SK-N-SH (cell line): ENCODE measurements at regions not wholly inside any gene's neighbourhood (a gene's known extent, or its start where the extent isn't known, plus 50 kb on each side); places are given as distances from the start of the nearest gene placed in this dataset.
A peak's percentile ranks its signal among the peaks of the same experiment; 100 is the strongest.
"Not testable (repeated sequence)": the region's sequence is repeated elsewhere in the genome, so short reads cannot be mapped to it uniquely, and the experiment has no call there.

Experiments
- CTCF ChIA-PET: fragments of 300-600, 350-600 bp; formaldehyde crosslinking; extraction: SDS; loops from one replicate; lab custom pipeline; 2021; lab: Yijun Ruan, JAX
- POLR2A ChIA-PET: fragments of 350-600 bp; sonication (Branson Sonifier 250); formaldehyde crosslinking; extraction: SDS; loops from one replicate; lab custom pipeline; 2020; ENCODE audit warnings: antibody characterized with exemption, inconsistent platforms; lab: Yijun Ruan, JAX
- DNase-seq: peaks from one replicate; pipeline ENCODE4 v3.0.0; 2012
- H2AFZ ChIP-seq: fragments of 200-600 bp; sonication (generic); 2 replicates; pipeline ENCODE4 v1.8.1; 2016; ENCODE audit warnings: antibody characterized with exemption, mild to moderate bottlenecking, low read depth
- H3F3A ChIP-seq: fragments of 200-600 bp; sonication (generic); replicated peaks from 2 replicates; pipeline ENCODE3; 2016; ENCODE audit warnings: antibody characterized with exemption, mild to moderate bottlenecking; ENCODE audit not compliant: insufficient read depth
- H3K27ac ChIP-seq, 2 experiments: fragments of 200-500 bp in 1 of 2; fragments of 200-600 bp in 1 of 2; sonication (Bioruptor generic) in 1 of 2; sonication (generic), shearing (Covaris generic) in 1 of 2; 2 replicates each; pipeline versions ENCODE4 v1.5.1 to v1.6.1; 2014 to 2016; ENCODE audit warnings: low read depth in 2 of 2, inconsistent platforms in 1 of 2, low read length in 1 of 2, mild to moderate bottlenecking in 1 of 2, mixed read lengths in 1 of 2
- H3K27me3 ChIP-seq: fragments of 200-600 bp; sonication (generic), shearing (Covaris generic); 2 replicates; pipeline ENCODE4 v1.6.1; 2016; ENCODE audit warnings: mixed run types; ENCODE audit not compliant: insufficient read depth
- H3K36me3 ChIP-seq, 2 experiments: fragments of 200-500 bp in 1 of 2; fragments of 200-600 bp in 1 of 2; sonication (Bioruptor generic) in 1 of 2; sonication (generic) in 1 of 2; replicated peaks in 1 of 2; 2 replicates each; pipeline versions ENCODE3 to v1.5.1; 2014 to 2016; ENCODE audit warnings: low read length in 1 of 2, mild to moderate bottlenecking in 1 of 2; ENCODE audit not compliant: insufficient read depth in 2 of 2, control insufficient read depth in 1 of 2
- H3K4me1 ChIP-seq, 2 experiments: fragments of 200-500 bp in 1 of 2; fragments of 200-600 bp in 1 of 2; sonication (Bioruptor generic) in 1 of 2; sonication (generic), shearing (Covaris generic) in 1 of 2; 2 replicates each; pipeline versions ENCODE4 v1.5.1 to v1.6.1; 2014 to 2016; ENCODE audit warnings: low read depth in 1 of 2, low read length in 1 of 2, mixed run types in 1 of 2; ENCODE audit not compliant: insufficient read depth in 2 of 2, control insufficient read depth in 1 of 2
- H3K4me2 ChIP-seq: fragments of 200-600 bp; sonication (generic), shearing (Covaris generic); 2 replicates; pipeline ENCODE4 v1.6.1; 2017; ENCODE audit warnings: mixed run types
- H3K4me3 ChIP-seq, 2 experiments: fragments of 200-500 bp in 1 of 2; fragments of 200-600 bp in 1 of 2; sonication (Bioruptor generic) in 1 of 2; sonication (generic), shearing (Covaris generic) in 1 of 2; 2 replicates each; pipeline versions ENCODE4 v1.5.1 to v1.8.1; 2014 to 2016; ENCODE audit warnings: low read depth in 2 of 2, inconsistent platforms in 1 of 2, low read length in 1 of 2, mild to moderate bottlenecking in 1 of 2, mixed read lengths in 1 of 2, moderate library complexity in 1 of 2
- H3K79me2 ChIP-seq: fragments of 200-600 bp; sonication (generic); 2 replicates; pipeline ENCODE4 v1.8.1; 2017; ENCODE audit warnings: mild to moderate bottlenecking; ENCODE audit not compliant: insufficient read depth
- H3K9ac ChIP-seq: fragments of 200-600 bp; sonication (generic); 2 replicates; pipeline ENCODE4 v1.6.1; 2017; ENCODE audit warnings: mixed run types
- H3K9me2 ChIP-seq: fragments of 200-600 bp; sonication (generic); 2 replicates; pipeline ENCODE4 v1.6.1; 2017; ENCODE audit warnings: mixed run types
- H3K9me3 ChIP-seq: fragments of 200-600 bp; sonication (generic); 2 replicates; pipeline ENCODE4 v1.6.1; 2017; ENCODE audit warnings: mixed run types, mild to moderate bottlenecking, moderate library complexity
- H4K20me1 ChIP-seq: fragments of 200-600 bp; sonication (generic); 2 replicates; pipeline ENCODE4 v1.6.1; 2017; ENCODE audit warnings: mild to moderate bottlenecking, mixed run types; ENCODE audit not compliant: insufficient read depth
- EZH2phosphoT487 ChIP-seq: fragments of 200-600 bp; sonication (generic); IDR thresholded peaks from 2 replicates; pipeline ENCODE4 v1.6.1; 2017; ENCODE audit warnings: low read depth, mixed run types, mild to moderate bottlenecking, antibody characterized with exemption, moderate library complexity, borderline replicate concordance
- GABPA ChIP-seq: IDR thresholded peaks from 2 replicates; pipeline ENCODE4 v1.4.0; 2012; ENCODE audit warnings: low read depth, mild to moderate bottlenecking
- NFIC ChIP-seq: IDR thresholded peaks from 2 replicates; pipeline ENCODE4 v1.4.0; 2012; ENCODE audit warnings: borderline replicate concordance
- RCOR1 ChIP-seq: fragments of 150-350 bp; IDR thresholded peaks from 2 replicates; pipeline ENCODE4 v1.6.1; 2017; ENCODE audit warnings: antibody characterized with exemption, low read length
- SIN3A ChIP-seq: IDR thresholded peaks from 2 replicates; pipeline ENCODE4 v1.6.1; 2012; ENCODE audit warnings: low read depth, mild to moderate bottlenecking, low read length, moderate library complexity, borderline replicate concordance
- whole genome bisulfite sequencing: methylation state at CpG from one replicate; pipeline ENCODE4 v1.1.6; 2017; ENCODE audit warnings: low lambda C conversion rate; 5-methylcytosine and 5-hydroxymethylcytosine counted together
- TF ChIP-seq, protein P1 (sequence below): IDR thresholded peaks from 2 replicates; pipeline ENCODE4 v1.4.0; 2012; ENCODE audit warnings: low read depth, borderline replicate concordance

DNA sequence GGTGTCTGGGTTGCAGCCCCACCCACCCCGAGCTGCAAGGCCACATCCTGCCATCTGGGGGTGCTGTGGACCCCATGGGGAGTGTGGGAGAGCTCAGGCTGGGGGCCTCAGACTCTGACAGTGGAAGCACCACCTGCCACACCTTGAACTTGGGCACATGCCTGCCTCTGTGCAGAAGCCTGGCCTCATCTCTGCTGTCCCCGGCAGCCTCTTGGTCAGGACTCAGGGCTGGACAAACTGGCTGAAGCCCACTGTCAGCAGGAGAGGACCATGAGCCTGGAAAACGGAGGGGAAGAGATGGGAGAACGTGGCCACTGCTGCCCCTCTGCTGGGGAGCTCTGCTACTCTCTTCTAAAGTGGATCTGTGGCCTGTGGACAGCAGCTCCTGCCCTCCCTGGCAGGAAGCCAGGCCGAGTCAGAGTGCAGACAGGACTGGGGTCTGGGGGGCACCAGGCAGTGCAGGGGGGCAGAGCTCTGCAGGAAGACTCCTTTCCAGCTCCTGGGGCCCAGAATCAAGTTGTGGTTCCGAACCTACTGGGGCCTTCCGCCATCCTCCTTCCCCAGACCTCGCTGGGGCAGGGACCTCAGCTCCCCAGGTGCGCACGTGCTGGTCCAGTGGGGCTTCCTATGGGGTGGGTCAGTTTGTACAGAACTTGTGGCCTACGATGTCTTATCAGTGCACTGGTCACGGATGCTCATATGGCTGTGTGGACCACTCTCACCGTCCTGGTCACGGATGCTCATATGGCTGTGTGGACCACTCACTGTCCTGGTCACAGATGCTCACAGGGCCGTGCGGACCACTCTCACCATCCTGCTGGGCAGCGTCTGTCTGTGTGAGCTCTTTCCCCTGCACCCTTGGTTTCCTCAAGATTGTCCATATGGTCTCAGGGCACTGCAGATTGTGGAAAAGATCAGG is 207.7 kb downstream of the LAT start (continued):
- TF ChIP-seq, protein P1, sequence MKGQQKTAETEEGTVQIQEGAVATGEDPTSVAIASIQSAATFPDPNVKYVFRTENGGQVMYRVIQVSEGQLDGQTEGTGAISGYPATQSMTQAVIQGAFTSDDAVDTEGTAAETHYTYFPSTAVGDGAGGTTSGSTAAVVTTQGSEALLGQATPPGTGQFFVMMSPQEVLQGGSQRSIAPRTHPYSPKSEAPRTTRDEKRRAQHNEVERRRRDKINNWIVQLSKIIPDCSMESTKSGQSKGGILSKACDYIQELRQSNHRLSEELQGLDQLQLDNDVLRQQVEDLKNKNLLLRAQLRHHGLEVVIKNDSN, result no peak
- TF ChIP-seq SIN3A, result no peak
- TF ChIP-seq NFIC, result no peak
- TF ChIP-seq EZH2phosphoT487, result no peak
- TF ChIP-seq GABPA, result no peak
- no peak for TF ChIP-seq RCOR1

DNA sequence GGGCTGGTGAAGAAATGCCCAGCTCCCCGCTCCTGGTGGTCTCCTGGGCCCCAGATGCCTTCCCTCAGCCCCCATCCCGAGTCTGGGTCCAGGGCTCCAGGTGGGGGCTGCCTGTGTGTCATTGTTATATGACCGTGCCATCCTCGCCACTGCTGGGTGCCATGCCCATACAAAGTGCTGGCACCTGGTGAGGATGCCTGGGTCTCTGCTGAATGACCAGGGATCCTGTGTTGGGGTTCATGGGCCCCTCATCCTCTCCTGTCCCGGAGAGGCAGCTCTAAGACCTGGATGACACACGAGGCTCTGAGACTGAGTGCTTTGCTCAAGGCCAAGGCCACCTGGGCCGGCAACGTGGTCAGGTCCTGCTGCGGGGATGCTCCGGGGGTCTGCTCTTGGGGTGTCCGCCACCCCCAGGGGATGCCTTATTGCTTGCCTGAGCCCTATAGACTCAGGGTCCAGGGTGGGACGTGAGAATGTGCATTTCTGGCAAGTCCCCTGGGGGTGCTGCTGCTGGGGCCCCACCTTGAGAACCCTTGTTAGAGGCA is 206.9 kb downstream of the LAT start:
- H3K79me2 ChIP-seq, H3K36me3 ChIP-seq, H3K9ac ChIP-seq, H4K20me1 ChIP-seq, CTCF ChIA-PET, H3K9me3 ChIP-seq, H3F3A ChIP-seq, H3K4me3 ChIP-seq, H2AFZ ChIP-seq, H3K4me2 ChIP-seq, DNase-seq, POLR2A ChIA-PET, H3K9me2 ChIP-seq, H3K27me3 ChIP-seq: not testable (repeated sequence)
- Histone ChIP-seq H3K4me1 (peaks cover 0 to 41% of the 10 kb centered on the region in 2 experiments; a peak in 1 of 4 replicates), H3K27ac (peak overlapping the region in 1 of 2 experiments; percentile 34; a peak in 1 of 4 replicates)
- WGBS, result 65% methylated on average over 5 of the region's 12 CpGs

DNA sequence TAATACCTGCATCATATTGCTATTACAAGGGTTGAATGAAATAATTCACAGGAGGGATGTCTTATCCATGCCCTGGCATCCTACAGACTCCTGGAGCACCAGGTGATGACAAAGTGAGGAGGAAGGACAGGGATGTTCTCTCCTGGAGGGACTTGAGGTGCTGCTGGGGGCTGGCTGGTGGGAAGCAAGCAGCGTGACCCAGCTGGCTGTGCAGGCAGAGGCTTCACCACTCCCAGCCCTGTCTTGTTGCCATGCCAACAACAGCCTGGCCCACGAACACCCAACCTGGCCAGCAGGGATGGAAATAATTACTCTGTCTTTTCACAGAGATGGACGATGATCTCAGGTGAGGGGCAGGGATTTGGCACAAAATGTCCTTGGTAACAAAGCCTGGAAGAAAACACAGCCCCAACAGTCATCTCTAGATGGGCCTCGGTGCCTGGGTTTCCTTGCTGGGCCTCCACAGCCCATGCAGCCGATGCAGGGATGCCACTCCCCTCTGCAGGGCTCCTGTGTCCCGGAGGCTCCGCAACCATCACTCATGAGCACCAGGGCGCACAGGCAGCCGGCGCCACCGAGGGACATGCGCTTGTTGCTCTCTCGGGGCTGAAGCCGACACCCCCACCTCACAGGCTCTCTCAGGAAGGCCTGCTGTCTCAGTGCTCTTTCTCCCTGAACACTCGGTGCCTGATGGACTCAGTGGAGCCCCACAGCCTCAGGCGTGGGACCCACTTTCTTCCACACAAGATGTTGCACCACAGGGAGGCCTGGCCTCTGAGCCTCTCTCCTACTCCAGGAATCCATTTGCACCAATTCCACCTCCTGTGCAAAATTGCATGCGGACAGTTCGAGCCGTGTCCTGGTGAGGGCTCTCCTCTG is 205.9 kb downstream of the LAT start:
- H3K9me3 ChIP-seq, H4K20me1 ChIP-seq, H3K9ac ChIP-seq, H3K27me3 ChIP-seq, H3K9me2 ChIP-seq, H3K79me2 ChIP-seq, POLR2A ChIA-PET, H3K36me3 ChIP-seq, CTCF ChIA-PET, DNase-seq, H3K4me2 ChIP-seq, H3K4me3 ChIP-seq, H2AFZ ChIP-seq, H3F3A ChIP-seq: not testable (repeated sequence)
- Histone ChIP-seq H3K4me1 (peaks cover 0 to 41% of the 10 kb centered on the region in 2 experiments; a peak in 1 of 4 replicates), H3K27ac (peak overlapping the region in 1 of 2 experiments; percentile 67; a peak in 1 of 4 replicates)
- WGBS, result 86% methylated on average over 13 of the region's 19 CpGs
